ENCODE measurements at regions not wholly inside any gene's neighbourhood (a gene's known extent, or its start where the extent isn't known, plus 50 kb on each side); places are given as distances from the start of the nearest gene placed in this dataset.

GRCh38 chr12:111006621-111007020, 86.2 kb upstream of the MYL2 start:
- no peak for DNase-seq

GRCh38 chr12:110998971-110999370, 78.6 kb upstream of the MYL2 start:
- no peak for DNase-seq

DNA sequence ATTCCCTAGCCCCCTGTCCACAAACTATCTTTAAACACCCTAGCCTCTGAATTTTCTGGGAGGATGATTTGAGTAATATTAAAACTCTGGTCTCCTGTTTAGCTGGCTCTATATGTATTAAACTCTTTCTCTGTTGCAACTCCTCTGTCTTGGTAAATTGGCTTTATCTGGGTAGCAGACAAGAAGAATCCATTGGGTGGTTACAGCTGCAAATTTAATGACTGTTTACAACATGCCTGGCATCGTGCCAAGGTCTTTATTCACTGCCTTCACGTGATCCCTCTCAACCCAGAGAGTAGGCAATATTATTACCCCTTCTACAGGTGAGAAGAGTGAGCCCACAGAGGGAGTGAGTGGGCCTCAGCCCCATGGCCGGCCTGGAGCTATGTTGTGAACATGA, 77.8 kb upstream of the MYL2 start:
- no peak for DNase-seq

- no peak for DNase-seq
Measured at GRCh38 chr12:110996415-110996814, 76.0 kb upstream of the MYL2 start.

GRCh38 chr12:110995615-110996014, 75.2 kb upstream of the MYL2 start:
- no peak for DNase-seq

DNA sequence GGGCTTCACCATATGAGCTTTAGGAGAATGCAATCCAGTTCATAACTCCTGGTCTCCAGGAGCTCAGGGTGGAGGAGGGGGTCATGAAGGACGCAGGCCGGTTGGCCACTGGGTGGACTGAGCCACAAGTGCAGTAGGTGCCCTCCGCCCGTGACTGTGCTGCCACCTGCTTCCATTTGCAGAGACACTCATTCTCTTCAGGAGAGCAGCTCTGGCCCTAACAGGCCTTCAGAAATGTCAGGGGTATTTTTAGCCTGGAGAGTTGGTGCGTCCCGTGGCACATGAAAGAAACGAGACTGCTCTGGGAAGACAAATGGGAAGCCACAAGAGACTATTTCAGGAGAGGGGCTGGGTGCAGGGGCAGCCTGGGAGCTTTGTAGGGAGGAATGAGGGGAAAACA, 74.6 kb upstream of the MYL2 start:
- DNase-seq: no peak

GRCh38 chr12:110993434-110993833, 73.1 kb upstream of the MYL2 start:
- no peak for DNase-seq

GRCh38 chr12:110992909-110993308, 72.5 kb upstream of the MYL2 start:
- DNase-seq: no peak

- DNase-seq: no peak
Measured at GRCh38 chr12:110983811-110984210, 63.4 kb upstream of the MYL2 start.

DNA sequence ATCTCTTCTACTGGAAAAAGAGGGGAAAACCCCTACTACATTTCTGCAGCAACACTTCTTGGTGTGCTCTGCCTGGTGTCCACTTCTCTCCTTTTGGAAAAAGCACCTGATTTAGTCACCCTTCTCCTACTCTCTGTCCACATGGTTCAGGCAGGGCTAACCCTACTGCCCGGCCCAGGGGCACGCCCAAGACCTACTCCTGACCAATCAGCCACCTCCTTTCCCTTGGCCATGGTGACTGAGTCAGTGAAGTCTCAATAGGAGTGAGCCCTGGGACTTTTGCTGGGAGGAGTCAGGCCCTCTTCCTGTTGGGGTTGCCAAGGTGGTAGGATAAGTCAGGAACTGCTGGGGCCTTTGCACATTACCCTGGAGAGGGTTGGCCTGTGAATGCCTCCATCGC, 52.5 kb upstream of the MYL2 start:
- no peak for DNase-seq

DNA sequence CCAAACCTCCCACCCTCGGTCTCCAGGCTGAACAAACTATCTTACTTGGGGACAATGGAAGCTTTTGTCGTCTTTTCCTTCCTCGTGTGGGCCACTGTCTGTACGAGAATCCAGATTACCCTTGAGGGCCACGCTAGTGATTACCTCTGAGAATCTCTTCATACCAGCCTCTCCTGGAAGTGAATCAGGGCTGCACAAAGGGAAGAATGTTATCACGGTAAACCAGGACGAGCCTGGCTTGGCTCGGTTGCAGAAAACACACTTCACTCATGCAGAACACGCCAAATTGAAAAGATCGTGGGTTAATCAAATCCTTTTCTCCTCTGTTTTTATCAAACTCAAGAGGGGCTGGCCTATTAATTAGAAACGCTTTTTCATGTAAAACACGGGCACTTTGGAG, 51.6 kb upstream of the MYL2 start:
- DNase-seq: no peak

DNA sequence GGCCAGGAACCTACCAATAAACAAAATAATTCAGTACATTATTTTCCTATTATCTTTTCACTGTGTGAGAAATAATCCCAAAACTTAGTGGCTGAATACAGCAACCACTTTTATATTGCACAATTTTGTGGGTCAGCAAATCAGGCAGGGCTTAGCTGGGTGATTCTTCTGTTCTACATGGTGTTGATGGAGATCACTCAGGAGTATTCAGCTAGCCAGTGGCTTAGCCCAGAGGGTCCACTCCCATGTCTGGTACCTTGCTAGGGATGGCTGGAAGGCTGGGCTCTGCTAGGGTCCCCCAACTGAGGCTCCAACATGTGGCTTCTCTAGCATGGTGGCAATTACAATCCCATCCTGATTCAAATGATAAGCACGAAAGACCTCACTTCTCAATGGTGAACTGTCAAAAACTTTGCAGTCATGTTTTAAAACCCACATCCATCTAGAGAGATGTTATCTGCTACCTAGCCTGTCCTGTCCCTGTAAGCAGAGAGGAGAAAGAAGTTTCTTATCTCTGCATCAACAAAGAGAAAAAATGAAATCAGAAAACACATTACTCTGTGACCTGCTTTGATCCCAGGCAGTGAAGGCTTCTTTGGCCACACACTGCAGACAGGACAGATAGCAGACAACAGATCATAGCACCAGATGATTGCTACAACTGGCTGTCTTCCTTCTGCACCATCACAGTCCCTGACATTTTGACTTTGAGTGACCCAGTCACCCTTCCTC, 51.0 kb upstream of the MYL2 start:
- DNase-seq: no peak

Data from effector CD4-positive, alpha-beta T cell (primary cell).